GM23338 (cell line): ENCODE measurements at regions not wholly inside any gene's neighbourhood (a gene's known extent, or its start where the extent isn't known, plus 50 kb on each side); places are given as distances from the start of the nearest gene placed in this dataset.

Experiments
- ATAC-seq: fragments of 200-7000 bp; cut with Tn5 transposase; 3 replicates; pipeline ENCODE4 v1.9.1; 2020
- DNase-seq: peaks from one replicate; pipeline ENCODE4 v3.0.0-alpha.2; 2015; ENCODE audit warnings: low spot score
- H2AFZ ChIP-seq: fragments of 200-600 bp; sonication (generic); 2 replicates; pipeline ENCODE4 v1.8.0; 2016; ENCODE audit warnings: antibody characterized with exemption, mild to moderate bottlenecking, moderate library complexity
- H3F3A ChIP-seq: fragments of 200-600 bp; sonication (generic); replicated peaks from 2 replicates; pipeline ENCODE4 v1.8.0; 2017; ENCODE audit warnings: antibody characterized with exemption, mixed run types, low read depth
- H3K27ac ChIP-seq: fragments of 200-600 bp; sonication (generic); 2 replicates; pipeline ENCODE4 v1.6.1; 2016; ENCODE audit warnings: low read depth
- H3K27me3 ChIP-seq: fragments of 200-600 bp; sonication (generic); 2 replicates; pipeline ENCODE4 v1.8.0; 2016; ENCODE audit warnings: mild to moderate bottlenecking, mixed run types, moderate library complexity; ENCODE audit not compliant: insufficient read depth
- H3K36me3 ChIP-seq: fragments of 200-600 bp; sonication (generic); 2 replicates; pipeline ENCODE4 v1.8.0; 2016; ENCODE audit warnings: mild to moderate bottlenecking; ENCODE audit not compliant: insufficient read depth
- H3K4me1 ChIP-seq: fragments of 200-600 bp; sonication (generic); 2 replicates; pipeline ENCODE4 v1.8.0; 2016; ENCODE audit warnings: mild to moderate bottlenecking, moderate library complexity; ENCODE audit not compliant: insufficient read depth
- H3K4me2 ChIP-seq: fragments of 200-600 bp; sonication (generic); 2 replicates; pipeline ENCODE4 v1.7.1; 2017; ENCODE audit warnings: mixed run types
- H3K4me3 ChIP-seq: fragments of 200-600 bp; sonication (generic); 2 replicates; pipeline ENCODE4 v1.6.1; 2016; ENCODE audit warnings: mixed run types
- H3K79me2 ChIP-seq: fragments of 200-600 bp; sonication (generic); replicated peaks from 2 replicates; pipeline ENCODE4 v1.8.0; 2017; ENCODE audit warnings: mild to moderate bottlenecking; ENCODE audit not compliant: insufficient read depth
- H3K9me2 ChIP-seq: fragments of 200-600 bp; sonication (generic); 2 replicates; pipeline ENCODE4 v1.8.0; 2017; ENCODE audit not compliant: insufficient read depth
- H4K20me1 ChIP-seq: fragments of 200-600 bp; sonication (generic); replicated peaks from 2 replicates; pipeline ENCODE4 v1.8.0; 2017; ENCODE audit warnings: mild to moderate bottlenecking; ENCODE audit not compliant: insufficient read depth
- H3K27ac Mint-ChIP-seq: 2 replicates; pipeline ENCODE4 v1.8.0; 2020; ENCODE audit warnings: inconsistent platforms, mild to moderate bottlenecking, moderate library complexity, mixed read lengths
- H3K27me3 Mint-ChIP-seq: 3 replicates; pipeline ENCODE4 v1.8.0; 2022; ENCODE audit warnings: low read depth, mild to moderate bottlenecking, moderate library complexity, mixed read lengths, inconsistent platforms; ENCODE audit not compliant: insufficient read depth, poor library complexity
- H3K36me3 Mint-ChIP-seq: 3 replicates; pipeline ENCODE4 v1.8.0; 2021; ENCODE audit warnings: low read depth, mild to moderate bottlenecking, inconsistent platforms, moderate library complexity, mixed read lengths
- H3K4me1 Mint-ChIP-seq: 3 replicates; pipeline ENCODE4 v1.8.0; 2020; ENCODE audit warnings: mild to moderate bottlenecking, inconsistent platforms, mixed read lengths
- H3K4me3 Mint-ChIP-seq: 3 replicates; pipeline ENCODE4 v1.8.0; 2021; ENCODE audit warnings: moderate library complexity, mild to moderate bottlenecking, inconsistent platforms, mixed read lengths
- H3K9me3 Mint-ChIP-seq: 3 replicates; pipeline ENCODE4 v1.8.0; 2020; ENCODE audit warnings: moderate library complexity, mild to moderate bottlenecking, inconsistent platforms, mixed read lengths
- CREB1 ChIP-seq: fragments of 250-450 bp; sonication (Bioruptor Pico); IDR thresholded peaks from 2 replicates; pipeline ENCODE4 v1.5.0; 2020; ENCODE audit warnings: low read depth, mild to moderate bottlenecking, moderate library complexity
- CTCF ChIP-seq, 2 experiments: fragments of 200-600 bp in 1 of 2; sonication (generic) in 1 of 2; conservative IDR thresholded peaks; 2 replicates each; pipeline versions ENCODE4 v1.5.1 to v1.6.1; 2016 to 2017; ENCODE audit warnings: antibody characterized with exemption in 2 of 2, low read depth in 2 of 2, mild to moderate bottlenecking in 2 of 2, moderate library complexity in 1 of 2
- EZH2 ChIP-seq: fragments of 200-600 bp; sonication (generic); IDR thresholded peaks from one replicate; pipeline ENCODE4 v1.8.0; 2017; ENCODE audit warnings: antibody characterized with exemption, mild to moderate bottlenecking, low read depth; ENCODE audit not compliant: unreplicated experiment
- EZH2phosphoT487 ChIP-seq: fragments of 200-600 bp; sonication (generic); IDR thresholded peaks from one replicate; pipeline ENCODE4 v1.8.1; 2018; ENCODE audit warnings: antibody characterized with exemption; ENCODE audit not compliant: unreplicated experiment
- JUNB ChIP-seq: IDR thresholded peaks from one replicate; pipeline ENCODE4 v1.6.1; 2016; ENCODE audit warnings: antibody characterized with exemption; ENCODE audit not compliant: unreplicated experiment
- POLR2AphosphoS5 ChIP-seq: IDR thresholded peaks from 2 replicates; pipeline ENCODE4 v1.6.1; 2016; ENCODE audit warnings: antibody characterized with exemption, low read depth
- TF ChIP-seq, protein P1 (sequence below): fragments of 250-450 bp; sonication (Bioruptor Pico); IDR thresholded peaks from 2 replicates; pipeline ENCODE4 v1.5.0; 2020; ENCODE audit warnings: mild to moderate bottlenecking, moderate library complexity
- TF ChIP-seq, protein P2 (sequence below): IDR thresholded peaks from one replicate; pipeline ENCODE4 v1.6.1; 2018; ENCODE audit warnings: antibody characterized with exemption; ENCODE audit not compliant: unreplicated experiment

GRCh38 chr12:46484396-46485061, 112.0 kb upstream of the SLC38A2 start (continued):
- TF ChIP-seq CTCF (conservative IDR thresholded peaks at IDR 0.05; ENCODE audit: low read depth in 2 of 2) = no peak

DNA sequence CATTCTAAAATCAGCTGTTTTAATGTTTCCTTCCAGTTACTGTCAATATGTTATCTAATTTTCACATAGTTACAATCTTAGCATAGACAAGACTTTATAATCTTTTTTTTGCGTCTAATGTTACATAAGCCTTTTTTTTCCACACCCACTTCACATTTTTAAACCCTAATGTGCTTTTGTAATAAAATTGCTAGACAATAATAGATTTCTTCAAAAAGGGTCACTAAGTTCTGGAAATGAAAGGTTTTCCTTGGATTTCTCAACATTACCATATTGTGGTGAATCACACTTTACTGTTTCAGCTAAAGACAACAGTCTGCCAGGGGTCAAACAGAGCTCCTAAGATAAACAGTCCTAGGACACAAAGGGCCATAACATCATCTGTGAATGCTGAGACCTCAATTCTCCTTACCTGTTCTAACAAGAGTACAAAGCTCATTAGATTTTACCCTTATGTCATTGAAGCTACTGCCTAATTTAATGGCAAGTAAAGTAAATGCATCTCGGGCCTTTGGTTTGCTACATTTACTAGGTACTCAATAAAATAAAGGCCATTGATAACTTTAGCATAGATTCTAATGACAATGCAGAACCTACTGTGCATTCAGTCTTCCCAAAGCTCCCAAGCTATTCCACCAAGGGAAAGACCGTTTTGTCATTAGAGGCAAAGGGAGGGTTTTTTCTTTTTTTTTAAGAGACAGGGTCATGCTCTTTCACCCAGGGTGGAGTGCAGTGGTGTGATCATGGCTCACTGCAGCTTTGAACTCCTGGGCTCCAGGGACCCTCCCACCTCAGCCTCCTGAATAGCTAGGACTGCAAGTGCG, 111.2 kb upstream of the SLC38A2 start:
- peak overlapping the region; percentile 76 for H3K27ac ChIP-seq
- TF ChIP-seq, protein P1, sequence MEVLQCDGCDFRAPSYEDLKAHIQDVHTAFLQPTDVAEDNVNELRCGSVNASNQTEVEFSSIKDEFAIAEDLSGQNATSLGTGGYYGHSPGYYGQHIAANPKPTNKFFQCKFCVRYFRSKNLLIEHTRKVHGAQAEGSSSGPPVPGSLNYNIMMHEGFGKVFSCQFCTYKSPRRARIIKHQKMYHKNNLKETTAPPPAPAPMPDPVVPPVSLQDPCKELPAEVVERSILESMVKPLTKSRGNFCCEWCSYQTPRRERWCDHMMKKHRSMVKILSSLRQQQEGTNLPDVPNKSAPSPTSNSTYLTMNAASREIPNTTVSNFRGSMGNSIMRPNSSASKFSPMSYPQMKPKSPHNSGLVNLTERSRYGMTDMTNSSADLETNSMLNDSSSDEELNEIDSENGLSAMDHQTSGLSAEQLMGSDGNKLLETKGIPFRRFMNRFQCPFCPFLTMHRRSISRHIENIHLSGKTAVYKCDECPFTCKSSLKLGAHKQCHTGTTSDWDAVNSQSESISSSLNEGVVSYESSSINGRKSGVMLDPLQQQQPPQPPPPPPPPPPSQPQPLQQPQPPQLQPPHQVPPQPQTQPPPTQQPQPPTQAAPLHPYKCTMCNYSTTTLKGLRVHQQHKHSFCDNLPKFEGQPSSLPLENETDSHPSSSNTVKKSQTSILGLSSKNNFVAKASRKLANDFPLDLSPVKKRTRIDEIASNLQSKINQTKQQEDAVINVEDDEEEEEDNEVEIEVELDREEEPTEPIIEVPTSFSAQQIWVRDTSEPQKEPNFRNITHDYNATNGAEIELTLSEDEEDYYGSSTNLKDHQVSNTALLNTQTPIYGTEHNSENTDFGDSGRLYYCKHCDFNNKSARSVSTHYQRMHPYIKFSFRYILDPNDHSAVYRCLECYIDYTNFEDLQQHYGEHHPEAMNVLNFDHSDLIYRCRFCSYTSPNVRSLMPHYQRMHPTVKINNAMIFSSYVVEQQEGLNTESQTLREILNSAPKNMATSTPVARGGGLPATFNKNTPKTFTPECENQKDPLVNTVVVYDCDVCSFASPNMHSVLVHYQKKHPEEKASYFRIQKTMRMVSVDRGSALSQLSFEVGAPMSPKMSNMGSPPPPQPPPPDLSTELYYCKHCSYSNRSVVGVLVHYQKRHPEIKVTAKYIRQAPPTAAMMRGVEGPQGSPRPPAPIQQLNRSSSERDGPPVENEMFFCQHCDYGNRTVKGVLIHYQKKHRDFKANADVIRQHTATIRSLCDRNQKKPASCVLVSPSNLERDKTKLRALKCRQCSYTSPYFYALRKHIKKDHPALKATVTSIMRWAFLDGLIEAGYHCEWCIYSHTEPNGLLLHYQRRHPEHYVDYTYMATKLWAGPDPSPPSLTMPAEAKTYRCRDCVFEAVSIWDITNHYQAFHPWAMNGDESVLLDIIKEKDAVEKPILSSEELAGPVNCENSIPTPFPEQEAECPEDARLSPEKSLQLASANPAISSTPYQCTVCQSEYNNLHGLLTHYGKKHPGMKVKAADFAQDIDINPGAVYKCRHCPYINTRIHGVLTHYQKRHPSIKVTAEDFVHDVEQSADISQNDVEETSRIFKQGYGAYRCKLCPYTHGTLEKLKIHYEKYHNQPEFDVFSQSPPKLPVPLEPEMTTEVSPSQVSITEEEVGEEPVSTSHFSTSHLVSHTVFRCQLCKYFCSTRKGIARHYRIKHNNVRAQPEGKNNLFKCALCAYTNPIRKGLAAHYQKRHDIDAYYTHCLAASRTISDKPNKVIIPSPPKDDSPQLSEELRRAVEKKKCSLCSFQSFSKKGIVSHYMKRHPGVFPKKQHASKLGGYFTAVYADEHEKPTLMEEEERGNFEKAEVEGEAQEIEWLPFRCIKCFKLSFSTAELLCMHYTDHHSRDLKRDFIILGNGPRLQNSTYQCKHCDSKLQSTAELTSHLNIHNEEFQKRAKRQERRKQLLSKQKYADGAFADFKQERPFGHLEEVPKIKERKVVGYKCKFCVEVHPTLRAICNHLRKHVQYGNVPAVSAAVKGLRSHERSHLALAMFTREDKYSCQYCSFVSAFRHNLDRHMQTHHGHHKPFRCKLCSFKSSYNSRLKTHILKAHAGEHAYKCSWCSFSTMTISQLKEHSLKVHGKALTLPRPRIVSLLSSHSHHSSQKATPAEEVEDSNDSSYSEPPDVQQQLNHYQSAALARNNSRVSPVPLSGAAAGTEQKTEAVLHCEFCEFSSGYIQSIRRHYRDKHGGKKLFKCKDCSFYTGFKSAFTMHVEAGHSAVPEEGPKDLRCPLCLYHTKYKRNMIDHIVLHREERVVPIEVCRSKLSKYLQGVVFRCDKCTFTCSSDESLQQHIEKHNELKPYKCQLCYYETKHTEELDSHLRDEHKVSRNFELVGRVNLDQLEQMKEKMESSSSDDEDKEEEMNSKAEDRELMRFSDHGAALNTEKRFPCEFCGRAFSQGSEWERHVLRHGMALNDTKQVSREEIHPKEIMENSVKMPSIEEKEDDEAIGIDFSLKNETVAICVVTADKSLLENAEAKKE (CRISPR knock-in tag) = no peak
- TF ChIP-seq EZH2phosphoT487 (no peak), CTCF (conservative IDR thresholded peaks at IDR 0.05; ENCODE audit: low read depth in 2 of 2) (no peak), EZH2 (no peak), POLR2AphosphoS5 (no peak), CREB1 (CRISPR knock-in tag) (no peak), JUNB (no peak)
- TF ChIP-seq, protein P2, sequence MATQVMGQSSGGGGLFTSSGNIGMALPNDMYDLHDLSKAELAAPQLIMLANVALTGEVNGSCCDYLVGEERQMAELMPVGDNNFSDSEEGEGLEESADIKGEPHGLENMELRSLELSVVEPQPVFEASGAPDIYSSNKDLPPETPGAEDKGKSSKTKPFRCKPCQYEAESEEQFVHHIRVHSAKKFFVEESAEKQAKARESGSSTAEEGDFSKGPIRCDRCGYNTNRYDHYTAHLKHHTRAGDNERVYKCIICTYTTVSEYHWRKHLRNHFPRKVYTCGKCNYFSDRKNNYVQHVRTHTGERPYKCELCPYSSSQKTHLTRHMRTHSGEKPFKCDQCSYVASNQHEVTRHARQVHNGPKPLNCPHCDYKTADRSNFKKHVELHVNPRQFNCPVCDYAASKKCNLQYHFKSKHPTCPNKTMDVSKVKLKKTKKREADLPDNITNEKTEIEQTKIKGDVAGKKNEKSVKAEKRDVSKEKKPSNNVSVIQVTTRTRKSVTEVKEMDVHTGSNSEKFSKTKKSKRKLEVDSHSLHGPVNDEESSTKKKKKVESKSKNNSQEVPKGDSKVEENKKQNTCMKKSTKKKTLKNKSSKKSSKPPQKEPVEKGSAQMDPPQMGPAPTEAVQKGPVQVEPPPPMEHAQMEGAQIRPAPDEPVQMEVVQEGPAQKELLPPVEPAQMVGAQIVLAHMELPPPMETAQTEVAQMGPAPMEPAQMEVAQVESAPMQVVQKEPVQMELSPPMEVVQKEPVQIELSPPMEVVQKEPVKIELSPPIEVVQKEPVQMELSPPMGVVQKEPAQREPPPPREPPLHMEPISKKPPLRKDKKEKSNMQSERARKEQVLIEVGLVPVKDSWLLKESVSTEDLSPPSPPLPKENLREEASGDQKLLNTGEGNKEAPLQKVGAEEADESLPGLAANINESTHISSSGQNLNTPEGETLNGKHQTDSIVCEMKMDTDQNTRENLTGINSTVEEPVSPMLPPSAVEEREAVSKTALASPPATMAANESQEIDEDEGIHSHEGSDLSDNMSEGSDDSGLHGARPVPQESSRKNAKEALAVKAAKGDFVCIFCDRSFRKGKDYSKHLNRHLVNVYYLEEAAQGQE = no peak

More for the DNA sequence above, 111.2 kb upstream of the SLC38A2 start:
- H3K4me3 Mint-ChIP-seq = no peak overlapping the region
- Histone ChIP-seq H3F3A (no peaks in the 10 kb centered on the region), H3K4me2 (no peak overlapping the region; the same call in 1 of the 2 replicates), H3K27me3 (no peaks in the 10 kb centered on the region), H2AFZ (no peak overlapping the region), H3K79me2 (no peaks in the 10 kb centered on the region), H3K9me2 (0 out of 2 replicates have a peak, but pooled peaks cover 3% of the 10 kb centered on the region), H3K4me3 (no peak overlapping the region), H3K36me3 (no peaks in the 10 kb centered on the region), H4K20me1 (no peaks in the 10 kb centered on the region), H3K4me1 (peaks cover 32% of the 10 kb centered on the region)
- ATAC-seq (peak; percentile 62), DNase-seq (no peak)
- H3K4me1 Mint-ChIP-seq = peaks cover 26% of the 10 kb centered on the region
- peaks cover 13% of the 10 kb centered on the region; the same call in 2 of the 3 replicates for H3K36me3 Mint-ChIP-seq
- H3K9me3 Mint-ChIP-seq = no peaks in the 10 kb centered on the region
- H3K27ac Mint-ChIP-seq = no peak overlapping the region
- H3K27me3 Mint-ChIP-seq = peaks cover 2% of the 10 kb centered on the region
